Hematopoietic multipotent progenitor cell (in vitro differentiated cells): ENCODE measurements at regions not wholly inside any gene's neighbourhood (a gene's known extent, or its start where the extent isn't known, plus 50 kb on each side); places are given as distances from the start of the nearest gene placed in this dataset.

Source experiments
- DNase-seq, 3 donors: peaks; one replicate each; pipeline ENCODE4 v3.0.0-alpha.2; 2011 to 2015; ENCODE audit warnings: low read depth in 2 of 3, low spot score in 2 of 3

GRCh38 chr6:41404182-41404845 is 68.9 kb downstream of the NCR2 start:
- no peak for DNase-seq

GRCh38 chr6:41405941-41406727 is 70.7 kb downstream of the NCR2 start:
- DNase-seq = no peak

GRCh38 chr6:41406728-41407489 is 71.5 kb downstream of the NCR2 start:
- no peak for DNase-seq

GRCh38 chr6:41408576-41408975 is 73.2 kb downstream of the NCR2 start:
- no peak for DNase-seq

GRCh38 chr6:41408982-41409381 is 73.6 kb downstream of the NCR2 start:
- DNase-seq = no peak

GRCh38 chr6:41409489-41409888 is 74.1 kb downstream of the NCR2 start:
- DNase-seq = no peak

GRCh38 chr6:41411961-41412360 is 76.6 kb downstream of the NCR2 start:
- DNase-seq = no peak

GRCh38 chr6:41413250-41413649 is 77.8 kb downstream of the NCR2 start:
- no peak for DNase-seq

GRCh38 chr6:41416501-41416837 is 81.1 kb downstream of the NCR2 start:
- no peak for DNase-seq

GRCh38 chr6:41418741-41419140 is 83.3 kb downstream of the NCR2 start:
- no peak for DNase-seq

GRCh38 chr6:41419385-41419784 is 84.0 kb downstream of the NCR2 start:
- no peak for DNase-seq

GRCh38 chr6:41420186-41420585 is 84.8 kb downstream of the NCR2 start:
- no peak for DNase-seq

- no peak for DNase-seq
Observed at GRCh38 chr6:41422161-41422560, 86.8 kb downstream of the NCR2 start.

GRCh38 chr6:41423002-41423401 is 87.6 kb downstream of the NCR2 start:
- DNase-seq = no peak

GRCh38 chr6:41424370-41425058 is 89.1 kb downstream of the NCR2 start:
- DNase-seq = peak; percentile 55 to 76 (median 58)

GRCh38 chr6:41425511-41425910 is 90.1 kb downstream of the NCR2 start:
- no peak for DNase-seq

GRCh38 chr6:41426438-41426851 is 91.0 kb downstream of the NCR2 start:
- DNase-seq = peak in 1 of 3 donors; percentile 43

GRCh38 chr6:41426888-41427641 is 91.7 kb downstream of the NCR2 start:
- peak in 1 of 3 donors; percentile 26 for DNase-seq

- peak in 1 of 3 donors; percentile 29 for DNase-seq
Observed at GRCh38 chr6:41427642-41428335, 92.4 kb downstream of the NCR2 start.
